ENCODE measurements at regions not wholly inside any gene's neighbourhood (a gene's known extent, or its start where the extent isn't known, plus 50 kb on each side); places are given as distances from the start of the nearest gene placed in this dataset.

DNA sequence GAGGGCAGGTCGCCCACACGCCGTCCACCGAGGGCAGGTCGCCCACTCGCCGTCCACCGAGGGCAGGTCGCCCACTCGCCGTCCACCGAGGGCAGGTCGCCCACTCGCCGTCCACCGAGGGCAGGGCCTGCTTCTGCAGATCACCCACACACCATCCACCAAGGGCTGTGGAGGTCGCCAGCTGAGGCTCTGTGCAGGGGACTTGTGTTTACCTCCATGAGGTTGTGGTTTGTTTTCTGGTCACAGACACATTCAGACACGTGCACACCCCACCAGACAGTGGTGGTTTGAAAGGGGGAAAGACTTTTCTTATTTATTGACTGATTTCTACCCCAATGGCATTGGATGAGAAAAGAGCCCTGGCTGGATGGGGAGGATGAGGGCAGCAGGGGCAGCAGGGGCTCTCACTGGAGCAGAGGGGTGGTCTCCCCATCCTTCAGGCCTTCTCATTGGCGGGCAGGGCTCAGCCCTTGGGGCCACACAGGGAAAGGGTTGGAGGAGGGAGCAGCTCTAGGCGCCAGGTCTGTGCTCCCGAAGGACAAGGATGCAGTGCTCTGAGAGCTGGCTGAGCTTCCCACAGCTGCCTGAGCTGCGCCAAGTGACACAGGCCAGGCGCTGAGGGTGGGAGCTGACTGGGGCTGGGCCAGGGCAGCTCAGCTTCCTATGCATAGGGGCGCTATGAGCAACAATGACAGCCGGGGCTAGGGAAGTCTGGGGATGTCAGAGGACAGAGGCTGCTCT lies 252.6 kb upstream of the B3GAT1 start:
- Histone ChIP-seq H3K4me1 (ENCODE audit: control insufficient read depth, insufficient read depth, low read length) (no peaks in the 10 kb centered on the region), H3K4me3 (ENCODE audit: low read depth in 2 of 2, low read length in 2 of 2) (no peak overlapping the region), H3K27me3 (ENCODE audit: control insufficient read depth, insufficient read depth, low read length) (peaks cover 3% of the 10 kb centered on the region; the same call in 1 of the 2 replicates), H3K36me3 (ENCODE audit: control insufficient read depth, insufficient read depth, low read length) (no peaks in the 10 kb centered on the region), H3K27ac (ENCODE audit: low read length) (no peak overlapping the region), H3K9me3 (ENCODE audit: control insufficient read depth, insufficient read depth, low read depth, low read length) (no peaks in the 10 kb centered on the region)
- no TSS peak for BruUV-seq (replicated peaks)
- in situ Hi-C loops (cut with HindIII; ENCODE audit: low pct_unique_long_range_greater_than_20kb, low sequenced_read_pairs) (no loop called here), intact Hi-C loops (cut with micrococcal nuclease; ENCODE audit: unreplicated experiment) (no loop called here)
- DNase-seq (ENCODE audit: low read depth, low spot score) (no peak), ATAC-seq (no peak)
- no peak for TF ChIP-seq SIN3A (IDR thresholded peaks at IDR 0.05; ENCODE audit: borderline replicate concordance, insufficient read depth, low read depth, low read length)
- TF ChIP-seq, protein P1, sequence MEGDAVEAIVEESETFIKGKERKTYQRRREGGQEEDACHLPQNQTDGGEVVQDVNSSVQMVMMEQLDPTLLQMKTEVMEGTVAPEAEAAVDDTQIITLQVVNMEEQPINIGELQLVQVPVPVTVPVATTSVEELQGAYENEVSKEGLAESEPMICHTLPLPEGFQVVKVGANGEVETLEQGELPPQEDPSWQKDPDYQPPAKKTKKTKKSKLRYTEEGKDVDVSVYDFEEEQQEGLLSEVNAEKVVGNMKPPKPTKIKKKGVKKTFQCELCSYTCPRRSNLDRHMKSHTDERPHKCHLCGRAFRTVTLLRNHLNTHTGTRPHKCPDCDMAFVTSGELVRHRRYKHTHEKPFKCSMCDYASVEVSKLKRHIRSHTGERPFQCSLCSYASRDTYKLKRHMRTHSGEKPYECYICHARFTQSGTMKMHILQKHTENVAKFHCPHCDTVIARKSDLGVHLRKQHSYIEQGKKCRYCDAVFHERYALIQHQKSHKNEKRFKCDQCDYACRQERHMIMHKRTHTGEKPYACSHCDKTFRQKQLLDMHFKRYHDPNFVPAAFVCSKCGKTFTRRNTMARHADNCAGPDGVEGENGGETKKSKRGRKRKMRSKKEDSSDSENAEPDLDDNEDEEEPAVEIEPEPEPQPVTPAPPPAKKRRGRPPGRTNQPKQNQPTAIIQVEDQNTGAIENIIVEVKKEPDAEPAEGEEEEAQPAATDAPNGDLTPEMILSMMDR (IDR thresholded peaks at IDR 0.05), result no peak
- no peak for TF ChIP-seq POLR2AphosphoS5 (IDR thresholded peaks at IDR 0.05; ENCODE audit: low read depth, low read length)
- TF ChIP-seq, protein P2, sequence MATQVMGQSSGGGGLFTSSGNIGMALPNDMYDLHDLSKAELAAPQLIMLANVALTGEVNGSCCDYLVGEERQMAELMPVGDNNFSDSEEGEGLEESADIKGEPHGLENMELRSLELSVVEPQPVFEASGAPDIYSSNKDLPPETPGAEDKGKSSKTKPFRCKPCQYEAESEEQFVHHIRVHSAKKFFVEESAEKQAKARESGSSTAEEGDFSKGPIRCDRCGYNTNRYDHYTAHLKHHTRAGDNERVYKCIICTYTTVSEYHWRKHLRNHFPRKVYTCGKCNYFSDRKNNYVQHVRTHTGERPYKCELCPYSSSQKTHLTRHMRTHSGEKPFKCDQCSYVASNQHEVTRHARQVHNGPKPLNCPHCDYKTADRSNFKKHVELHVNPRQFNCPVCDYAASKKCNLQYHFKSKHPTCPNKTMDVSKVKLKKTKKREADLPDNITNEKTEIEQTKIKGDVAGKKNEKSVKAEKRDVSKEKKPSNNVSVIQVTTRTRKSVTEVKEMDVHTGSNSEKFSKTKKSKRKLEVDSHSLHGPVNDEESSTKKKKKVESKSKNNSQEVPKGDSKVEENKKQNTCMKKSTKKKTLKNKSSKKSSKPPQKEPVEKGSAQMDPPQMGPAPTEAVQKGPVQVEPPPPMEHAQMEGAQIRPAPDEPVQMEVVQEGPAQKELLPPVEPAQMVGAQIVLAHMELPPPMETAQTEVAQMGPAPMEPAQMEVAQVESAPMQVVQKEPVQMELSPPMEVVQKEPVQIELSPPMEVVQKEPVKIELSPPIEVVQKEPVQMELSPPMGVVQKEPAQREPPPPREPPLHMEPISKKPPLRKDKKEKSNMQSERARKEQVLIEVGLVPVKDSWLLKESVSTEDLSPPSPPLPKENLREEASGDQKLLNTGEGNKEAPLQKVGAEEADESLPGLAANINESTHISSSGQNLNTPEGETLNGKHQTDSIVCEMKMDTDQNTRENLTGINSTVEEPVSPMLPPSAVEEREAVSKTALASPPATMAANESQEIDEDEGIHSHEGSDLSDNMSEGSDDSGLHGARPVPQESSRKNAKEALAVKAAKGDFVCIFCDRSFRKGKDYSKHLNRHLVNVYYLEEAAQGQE (IDR thresholded peaks at IDR 0.05; ENCODE audit: insufficient read depth in 1 of 2, low read depth in 2 of 2, low read length in 1 of 2), result no peak
- no peak for TF ChIP-seq TCF7L2 (IDR thresholded peaks at IDR 0.05; ENCODE audit: low read depth, low read length)
- ChIA-PET POLR2A (no interaction called here), CTCF (no interaction called here)

DNA sequence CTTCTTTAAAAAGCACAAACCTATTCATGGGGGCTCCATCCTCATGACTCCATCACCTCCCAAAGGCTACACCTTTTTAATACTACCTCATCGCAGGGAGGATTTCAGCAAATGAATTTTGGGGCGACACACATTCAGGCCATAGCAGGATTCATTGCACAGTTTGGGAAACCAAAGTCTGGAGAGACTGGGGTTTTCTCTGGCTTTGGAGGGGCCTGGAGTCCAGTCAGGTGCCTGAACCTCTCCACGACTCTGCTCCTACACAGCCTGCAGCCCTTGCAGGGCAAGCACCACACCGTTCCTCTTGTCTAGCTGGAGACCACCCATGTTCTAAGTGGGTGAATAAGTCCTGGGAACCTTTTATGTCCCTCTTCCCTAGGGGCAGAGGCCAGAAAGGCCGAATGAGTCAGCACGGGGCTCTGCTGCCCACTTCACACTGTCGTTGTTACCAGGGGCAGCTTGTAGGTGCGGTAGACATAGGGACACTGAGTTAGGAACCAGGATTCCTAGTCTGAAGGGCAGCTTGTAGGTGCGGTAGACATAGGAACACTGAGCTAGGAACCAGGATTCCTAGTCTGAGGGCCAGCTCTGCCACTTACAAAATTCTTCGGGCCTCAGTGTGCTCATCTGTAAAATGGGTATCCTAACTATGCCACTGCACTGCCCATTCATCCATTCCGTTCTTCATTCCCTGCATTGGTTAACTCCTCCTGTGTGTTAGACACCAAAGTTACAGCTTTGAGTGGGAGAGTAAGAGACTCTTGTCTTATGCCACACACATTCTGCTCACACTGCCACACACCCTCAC lies 251.7 kb upstream of the B3GAT1 start:
- no peaks in the 10 kb centered on the region for H3K4me1 ChIP-seq (ENCODE audit: control insufficient read depth, insufficient read depth, low read length)
- no peaks in the 10 kb centered on the region for H3K9me3 ChIP-seq (ENCODE audit: control insufficient read depth, insufficient read depth, low read depth, low read length)
- ChIA-PET CTCF (interaction anchor here (0.5 kb wide), 1 partner anchor 205 kb away, joined by 7 read pairs; no protein-coding TSS in a partner anchor), POLR2A (no interaction called here)
- H3K4me3 ChIP-seq (ENCODE audit: low read depth in 2 of 2, low read length in 2 of 2), result no peak overlapping the region
- no peaks in the 10 kb centered on the region for H3K36me3 ChIP-seq (ENCODE audit: control insufficient read depth, insufficient read depth, low read length)
- no peak for ATAC-seq
- no peak for DNase-seq (ENCODE audit: low read depth, low spot score)
- TF ChIP-seq, protein P1 (IDR thresholded peaks at IDR 0.05), result no peak
- TF ChIP-seq, protein P2 (IDR thresholded peaks at IDR 0.05; ENCODE audit: insufficient read depth in 1 of 2, low read depth in 2 of 2, low read length in 1 of 2), result no peak
- no peak for TF ChIP-seq TCF7L2 (IDR thresholded peaks at IDR 0.05; ENCODE audit: low read depth, low read length)
- no peak for TF ChIP-seq SIN3A (IDR thresholded peaks at IDR 0.05; ENCODE audit: borderline replicate concordance, insufficient read depth, low read depth, low read length)
- no peak for TF ChIP-seq POLR2AphosphoS5 (IDR thresholded peaks at IDR 0.05; ENCODE audit: low read depth, low read length)
- in situ Hi-C loops (cut with HindIII; ENCODE audit: low pct_unique_long_range_greater_than_20kb, low sequenced_read_pairs), result no loop called here
- H3K27me3 ChIP-seq (ENCODE audit: control insufficient read depth, insufficient read depth, low read length), result peaks cover 2% of the 10 kb centered on the region; the same call in 1 of the 2 replicates
- BruUV-seq (replicated peaks), result no TSS peak
- no peak overlapping the region for H3K27ac ChIP-seq (ENCODE audit: low read length)
- intact Hi-C loops (cut with micrococcal nuclease; ENCODE audit: unreplicated experiment), result no loop called here

Measured in Panc1 (cell line).